Kidney epithelial cell (primary cell): ENCODE measurements at regions not wholly inside any gene's neighbourhood (a gene's known extent, or its start where the extent isn't known, plus 50 kb on each side); places are given as distances from the start of the nearest gene placed in this dataset.

ENCODE experiments used
- DNase-seq: peaks from one replicate; pipeline ENCODE4 v3.0.0-alpha.2; 2010; ENCODE audit warnings: low read depth
- H3K27me3 ChIP-seq: 2 replicates; pipeline ENCODE4 v1.6.0; 2011; ENCODE audit warnings: low read length; ENCODE audit not compliant: control insufficient read depth, insufficient read depth
- H3K36me3 ChIP-seq: 2 replicates; pipeline ENCODE4 v1.5.1; 2011; ENCODE audit warnings: low read length; ENCODE audit not compliant: control insufficient read depth, insufficient read depth
- H3K4me3 ChIP-seq: 2 replicates; pipeline ENCODE4 v1.5.1; 2011; ENCODE audit warnings: low read depth, mild to moderate bottlenecking, control low read depth, low read length
- CTCF ChIP-seq: IDR thresholded peaks from 2 replicates; pipeline ENCODE4 v1.5.1; 2011; ENCODE audit warnings: mild to moderate bottlenecking, moderate library complexity, low read length, control low read depth, inconsistent platforms; ENCODE audit not compliant: insufficient read depth, poor library complexity, severe bottlenecking

GRCh38 chr16:73473713-73474112 is 425.8 kb upstream of the ZFHX3 start:
- no peak for DNase-seq
- no peaks in the 10 kb centered on the region for H3K27me3 ChIP-seq
- H3K4me3 ChIP-seq, result no peak overlapping the region
- TF ChIP-seq CTCF, result no peak
- H3K36me3 ChIP-seq, result no peaks in the 10 kb centered on the region

- TF ChIP-seq CTCF, result no peak
- no peaks in the 10 kb centered on the region for H3K27me3 ChIP-seq
- H3K4me3 ChIP-seq, result no peak overlapping the region
- H3K36me3 ChIP-seq, result no peaks in the 10 kb centered on the region
- DNase-seq, result no peak
Observed at GRCh38 chr16:73464834-73465233, 416.9 kb upstream of the ZFHX3 start.

GRCh38 chr16:73459586-73459985 is 411.7 kb upstream of the ZFHX3 start:
- H3K4me3 ChIP-seq, result no peak overlapping the region
- TF ChIP-seq CTCF, result no peak
- no peaks in the 10 kb centered on the region for H3K27me3 ChIP-seq
- H3K36me3 ChIP-seq, result no peaks in the 10 kb centered on the region
- no peak for DNase-seq

GRCh38 chr16:73457851-73458250 is 409.9 kb upstream of the ZFHX3 start:
- no peak for TF ChIP-seq CTCF

GRCh38 chr16:73448970-73449369 is 401.0 kb upstream of the ZFHX3 start:
- no peak for DNase-seq
- no peaks in the 10 kb centered on the region for H3K27me3 ChIP-seq
- H3K36me3 ChIP-seq, result no peaks in the 10 kb centered on the region
- H3K4me3 ChIP-seq, result no peak overlapping the region
- TF ChIP-seq CTCF, result no peak

More at GRCh38 chr16:73457851-73458250, 409.9 kb upstream of the ZFHX3 start:
- no peak for DNase-seq
- no peaks in the 10 kb centered on the region for H3K36me3 ChIP-seq
- no peak overlapping the region for H3K4me3 ChIP-seq
- H3K27me3 ChIP-seq, result no peaks in the 10 kb centered on the region

GRCh38 chr16:73447846-73448245 is 399.9 kb upstream of the ZFHX3 start:
- no peak for TF ChIP-seq CTCF
- H3K4me3 ChIP-seq, result no peak overlapping the region
- no peaks in the 10 kb centered on the region for H3K36me3 ChIP-seq
- no peak for DNase-seq
- H3K27me3 ChIP-seq, result no peaks in the 10 kb centered on the region
